Lung microvascular endothelial cell (primary cell): ENCODE measurements at regions not wholly inside any gene's neighbourhood (a gene's known extent, or its start where the extent isn't known, plus 50 kb on each side); places are given as distances from the start of the nearest gene placed in this dataset.
"Not testable (repeated sequence)": the region's sequence is repeated elsewhere in the genome, so short reads cannot be mapped to it uniquely, and the experiment has no call there.

Experiments
- DNase-seq, 2 donors: peaks; one replicate each; pipeline versions ENCODE4 v3.0.0 to v3.0.0-alpha.2; 2010; ENCODE audit warnings: low read depth in 2 of 2

DNA sequence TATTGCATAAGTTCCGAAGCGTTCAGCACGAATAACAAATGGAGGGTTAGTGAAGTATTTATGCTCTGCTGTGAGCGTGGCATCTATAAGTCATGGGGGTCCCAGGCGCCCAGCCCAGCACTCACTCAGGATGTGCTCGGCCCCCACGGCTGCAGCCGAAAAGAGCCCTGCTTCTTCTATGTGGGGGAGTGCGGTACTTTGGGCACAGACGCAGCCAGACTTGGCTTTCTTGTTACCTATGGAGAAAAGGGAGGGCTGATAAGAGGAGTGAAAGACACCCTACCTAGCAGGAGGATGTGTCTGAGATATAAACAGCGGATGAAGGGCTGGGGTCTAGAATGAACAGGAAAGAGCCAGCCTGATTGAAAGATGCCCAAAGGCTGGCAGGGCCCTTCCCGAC, 51.4 kb downstream of the MRPL36 start:
- DNase-seq: no peak

GRCh38 chr5:1747803-1748085, 51.9 kb downstream of the MRPL36 start:
- no peak for DNase-seq

DNA sequence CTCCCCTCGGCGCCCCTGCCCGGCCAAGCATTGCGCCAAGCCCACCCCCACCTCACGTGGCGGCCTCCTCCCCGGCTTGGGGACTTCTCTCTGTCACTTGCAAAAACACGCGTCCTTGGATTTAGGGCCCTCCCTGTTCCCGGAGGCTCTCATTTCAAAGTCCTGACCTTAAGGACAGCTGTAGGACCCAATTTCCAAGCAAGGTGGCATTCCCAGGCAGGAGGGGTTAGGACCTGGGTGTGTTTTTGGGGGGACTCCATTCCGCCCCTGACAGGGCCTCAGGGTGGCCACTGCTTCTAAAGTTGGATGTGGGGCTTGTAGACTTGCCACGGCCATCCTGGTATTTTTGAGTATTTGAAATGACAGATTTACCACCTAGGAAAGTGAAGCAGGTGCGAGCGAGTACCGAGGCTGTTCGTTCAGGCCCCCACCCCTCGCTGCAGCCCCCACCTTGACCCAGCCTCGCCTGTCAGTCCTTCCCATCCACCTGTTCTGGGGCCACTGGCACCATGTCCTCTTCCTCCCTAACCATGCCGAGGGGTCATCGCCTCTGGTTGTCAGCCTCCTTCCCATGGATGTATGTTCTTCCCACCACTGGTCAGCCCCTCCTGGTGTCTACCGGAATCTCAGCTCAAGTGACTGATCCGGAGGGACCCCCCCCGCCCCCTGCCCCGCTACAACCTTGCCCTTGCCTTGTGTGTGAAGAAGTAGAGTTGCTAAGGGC, 52.4 kb downstream of the MRPL36 start:
- DNase-seq: no peak

GRCh38 chr5:1746371-1747078, 53.1 kb downstream of the MRPL36 start:
- DNase-seq: no peak

DNA sequence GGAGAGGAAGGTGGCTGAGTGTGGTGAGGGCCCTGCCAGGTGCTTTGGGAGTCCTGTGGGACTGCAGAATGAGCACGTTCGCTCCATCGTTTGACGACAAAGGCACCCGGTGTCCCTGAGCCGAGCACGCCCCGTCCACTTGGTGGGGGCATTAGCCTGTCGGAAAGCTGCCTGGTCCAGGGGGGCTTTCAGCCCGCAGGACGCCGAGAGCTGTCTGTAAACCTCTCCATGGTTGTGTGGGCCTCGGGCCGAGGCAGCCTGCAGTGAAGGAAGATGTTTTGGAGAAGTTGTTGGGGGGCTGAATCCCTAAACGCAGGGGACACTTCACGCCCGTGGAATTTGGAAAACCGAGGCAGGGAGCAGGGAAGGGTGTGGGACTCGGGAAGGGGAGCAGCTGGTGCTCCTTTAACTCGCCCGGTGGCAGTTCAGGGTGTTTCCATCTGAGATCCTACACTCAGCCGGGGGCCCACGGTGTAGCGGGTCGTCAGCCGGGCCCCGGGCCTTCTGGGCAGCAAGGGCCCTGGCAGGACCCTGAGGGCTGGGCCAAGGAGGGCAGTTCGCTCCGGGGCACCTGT, 53.8 kb downstream of the MRPL36 start:
- no peak for DNase-seq

- no peak for DNase-seq
Measured at GRCh38 chr5:1745123-1745795, 54.4 kb downstream of the MRPL36 start.

DNA sequence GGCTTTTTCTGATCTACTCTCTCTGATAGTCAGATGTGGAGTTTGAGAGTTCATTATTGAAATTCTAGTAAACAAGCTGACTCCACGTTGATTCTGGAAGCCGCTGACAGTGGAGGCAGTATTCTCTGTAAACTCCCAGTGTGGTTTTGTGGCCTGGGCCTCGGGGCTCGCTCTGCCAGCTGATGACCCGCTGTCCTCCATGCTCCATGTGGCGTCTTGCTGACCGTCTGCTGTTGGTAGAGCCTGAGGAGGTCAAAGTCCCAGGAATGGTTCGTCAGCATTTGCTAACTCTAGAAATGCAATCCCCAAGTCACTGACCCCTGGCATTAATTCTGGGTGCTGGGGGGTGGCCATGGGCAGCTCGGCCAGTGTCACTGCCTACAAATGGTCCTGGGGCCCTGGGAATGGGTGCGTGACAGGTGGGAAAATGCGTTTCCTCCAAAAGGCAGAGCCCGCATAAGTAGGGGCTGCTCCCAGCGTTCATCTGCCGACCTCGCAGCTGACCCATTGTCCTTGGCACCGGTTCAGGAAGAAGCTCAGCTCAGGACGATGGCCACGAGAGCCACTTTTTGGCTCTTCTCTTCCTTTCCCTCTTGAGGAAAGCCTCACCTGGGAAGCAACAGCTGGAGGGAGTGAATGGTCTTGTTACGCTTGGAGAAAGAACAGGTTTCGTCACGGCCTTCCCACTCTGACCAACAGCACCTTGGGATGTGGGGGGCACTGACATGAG, 55.1 kb downstream of the MRPL36 start:
- no peak for DNase-seq

DNA sequence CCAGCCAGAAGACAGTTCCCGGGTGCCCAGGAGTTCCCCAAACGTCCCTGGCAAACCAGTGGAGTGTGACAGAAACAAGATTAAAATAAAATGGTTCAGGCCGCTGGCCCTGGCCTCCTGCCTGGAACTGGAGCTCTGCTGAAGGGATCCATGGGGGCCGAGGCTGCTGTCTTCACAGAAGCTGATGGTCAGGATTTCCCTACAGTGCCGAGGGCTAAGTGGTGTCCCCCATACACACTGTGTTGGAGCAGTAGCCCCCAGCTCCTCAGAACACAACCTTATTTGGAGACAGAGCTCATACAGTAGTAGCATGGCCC, 55.9 kb downstream of the MRPL36 start:
- DNase-seq: no peak

DNA sequence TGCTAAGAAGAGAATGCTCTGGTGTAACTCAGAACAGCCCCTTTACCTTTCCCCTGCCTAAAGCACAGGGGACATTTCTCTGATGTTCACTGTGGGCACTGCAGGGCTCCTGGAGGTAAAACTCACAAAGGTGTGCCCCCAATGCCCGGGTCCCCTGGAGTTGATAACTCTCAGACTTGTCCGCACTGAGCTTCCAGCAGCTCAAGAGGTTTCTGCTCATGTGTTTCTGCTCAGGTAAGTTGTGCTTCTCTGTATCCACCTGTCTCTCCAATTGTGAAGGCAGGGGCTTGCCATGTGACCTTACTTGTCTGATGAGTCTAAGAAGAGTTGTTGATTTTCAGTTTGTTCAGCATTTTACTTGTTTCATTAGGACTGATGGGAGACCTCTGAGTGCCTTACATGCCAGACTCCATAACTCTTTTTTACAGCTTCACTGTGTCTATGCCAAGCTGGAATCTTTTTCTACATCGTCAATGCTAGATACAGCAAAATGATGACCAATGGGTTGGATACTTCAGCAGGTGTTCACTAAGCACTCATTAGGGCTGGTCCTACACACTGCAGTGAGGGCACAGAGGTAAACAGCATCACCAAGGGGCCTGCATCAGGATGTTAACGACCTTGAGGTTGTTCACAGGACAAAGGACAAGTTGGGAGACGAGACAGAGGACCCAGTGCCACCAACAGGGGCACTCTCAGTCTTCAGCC, 56.4 kb downstream of the MRPL36 start:
- no peak for DNase-seq

DNA sequence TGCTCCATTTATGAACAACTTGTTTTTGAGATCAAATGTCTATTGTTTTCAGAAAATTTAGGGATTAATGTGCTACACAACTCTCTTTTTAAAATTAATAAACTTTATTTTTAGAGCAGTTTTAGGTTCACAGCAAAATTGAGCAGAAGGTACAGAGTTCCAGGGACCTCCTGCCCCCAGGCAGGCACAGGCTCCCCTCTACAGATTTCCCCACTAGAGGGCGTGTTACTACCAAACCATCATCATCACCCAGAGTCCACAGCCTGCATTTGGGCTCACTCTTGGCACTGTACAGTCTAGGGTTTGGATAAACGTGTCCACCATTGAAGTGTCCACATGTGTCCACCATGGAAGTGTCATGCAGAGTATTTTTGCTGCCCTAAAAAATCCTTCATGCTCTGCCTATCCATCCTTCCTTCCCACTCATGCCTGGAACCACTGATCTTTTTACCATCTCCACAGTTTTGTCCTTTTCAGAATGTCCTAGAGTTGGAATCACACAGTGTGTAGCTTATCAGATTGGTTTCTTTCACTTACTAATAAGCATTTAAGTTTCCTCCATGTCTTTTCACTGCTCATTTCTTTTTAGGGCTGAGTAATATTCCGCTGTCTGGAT, 61.7 kb downstream of the MRPL36 start:
- peak; percentile 39 to 42 for DNase-seq

GRCh38 chr5:1736889-1737711, 62.5 kb downstream of the MRPL36 start:
- no peak for DNase-seq

DNA sequence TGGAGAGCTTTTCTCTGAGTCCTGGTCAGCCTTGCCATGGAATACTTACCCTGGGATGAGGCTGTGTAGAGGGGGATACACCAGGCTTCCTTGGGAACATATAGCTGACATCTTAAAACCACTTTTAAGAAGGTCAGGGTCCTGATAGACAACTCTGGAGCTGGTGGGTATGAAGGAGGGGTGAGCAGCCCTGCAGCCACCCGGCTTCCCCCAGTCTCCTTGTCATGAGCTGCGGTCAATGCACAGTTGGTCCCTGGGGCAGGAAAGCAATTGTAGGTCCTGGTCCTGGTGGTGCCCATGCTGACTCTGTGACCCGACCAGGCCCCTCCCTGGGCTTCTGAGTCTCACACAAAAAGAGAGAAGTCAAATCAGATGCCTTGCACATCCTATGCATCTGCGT, 63.6 kb downstream of the MRPL36 start:
- DNase-seq: no peak

DNA sequence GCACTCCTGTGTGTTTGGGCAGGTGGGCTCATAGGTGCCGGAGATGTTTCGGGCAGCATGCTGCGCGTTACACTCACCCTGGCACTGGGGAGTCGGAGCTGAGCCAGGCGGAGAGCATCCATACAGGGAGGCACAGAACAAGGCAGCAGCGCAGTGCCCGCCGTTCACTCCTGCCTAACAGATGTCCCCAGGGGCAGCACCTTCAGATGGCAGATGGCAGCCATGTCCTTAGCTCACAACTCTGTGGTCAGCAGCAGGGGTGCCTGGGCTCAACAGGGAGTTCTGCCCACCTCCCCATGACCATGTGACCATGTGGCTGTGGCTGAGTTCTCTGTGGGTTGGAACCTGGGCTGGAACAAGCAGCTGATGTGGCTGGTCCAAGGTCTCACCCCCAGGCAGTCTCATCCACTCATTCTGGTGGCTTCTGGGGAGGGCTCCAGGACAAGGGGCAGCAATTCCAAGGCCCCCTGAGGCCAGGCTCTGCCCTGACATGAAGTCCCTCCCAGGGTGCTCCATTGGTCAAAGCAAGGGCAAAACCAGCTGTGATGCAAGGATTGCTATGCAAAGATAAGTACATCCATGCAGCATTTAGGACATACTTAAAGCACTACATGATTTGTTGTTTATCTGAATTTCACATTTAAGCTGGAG, 64.2 kb downstream of the MRPL36 start:
- no peak for DNase-seq

- DNase-seq: no peak
Measured at GRCh38 chr5:1734908-1735289, 64.7 kb downstream of the MRPL36 start.

GRCh38 chr5:1734271-1734907, 65.2 kb downstream of the MRPL36 start:
- no peak for DNase-seq

GRCh38 chr5:1733369-1733768, 66.3 kb downstream of the MRPL36 start:
- DNase-seq: no peak

GRCh38 chr5:1732945-1733344, 66.7 kb downstream of the MRPL36 start:
- no peak for DNase-seq

- DNase-seq: no peak
Measured at GRCh38 chr5:1732238-1732941, 67.2 kb downstream of the MRPL36 start.

DNA sequence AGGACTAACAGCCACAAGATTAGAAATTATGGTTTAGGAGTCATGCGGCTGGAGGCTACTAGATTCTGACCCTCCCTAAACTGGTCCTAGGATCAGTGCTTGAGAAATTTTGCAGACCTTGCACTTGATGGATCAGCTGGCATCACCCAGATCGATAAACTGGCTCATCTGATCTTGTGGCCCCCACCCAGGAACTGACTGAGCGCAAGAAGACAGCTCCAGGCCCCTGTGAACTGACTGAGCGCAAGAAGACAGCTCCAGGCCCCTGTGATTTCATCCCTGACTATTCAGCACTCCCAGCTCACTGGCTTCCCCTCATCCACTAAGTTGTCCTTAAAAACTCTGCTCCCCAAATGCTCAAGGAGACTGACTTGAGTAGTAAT, 67.8 kb downstream of the MRPL36 start:
- DNase-seq: not testable (repeated sequence)
